ENCODE measurements at regions not wholly inside any gene's neighbourhood (a gene's known extent, or its start where the extent isn't known, plus 50 kb on each side); places are given as distances from the start of the nearest gene placed in this dataset.
A peak's percentile ranks its signal among the peaks of the same experiment; 100 is the strongest.

- H3K27ac Mint-ChIP-seq: no peak overlapping the region
- no peak for DNase-seq
- ChIA-PET CTCF (no interaction called here), POLR2A (no interaction called here)
- H3K4me3 Mint-ChIP-seq: no peak overlapping the region
- H3K9me3 Mint-ChIP-seq: no peaks in the 10 kb centered on the region
- H3K27me3 Mint-ChIP-seq: peaks cover 2% of the 10 kb centered on the region
- peaks cover 7% of the 10 kb centered on the region for H3K4me1 Mint-ChIP-seq
- H3K36me3 Mint-ChIP-seq (ENCODE audit: low read depth): no peaks in the 10 kb centered on the region
Observed at GRCh38 chr18:75127143-75128021, 81.6 kb downstream of the PTGR3 start.

- no peaks in the 10 kb centered on the region for H3K9me3 Mint-ChIP-seq
- no peaks in the 10 kb centered on the region for H3K36me3 Mint-ChIP-seq (ENCODE audit: low read depth)
- no peak for DNase-seq
- peaks cover 2% of the 10 kb centered on the region for H3K27me3 Mint-ChIP-seq
- peak overlapping the region; percentile 2 for H3K27ac Mint-ChIP-seq
- CTCF ChIA-PET: no interaction called here
- H3K4me3 Mint-ChIP-seq: no peak overlapping the region
- peaks cover 5% of the 10 kb centered on the region for H3K4me1 Mint-ChIP-seq
- POLR2A ChIA-PET: no interaction called here
Observed at GRCh38 chr18:75125382-75126331, 83.3 kb downstream of the PTGR3 start.

- ChIA-PET CTCF (no interaction called here), POLR2A (no interaction called here)
- H3K36me3 Mint-ChIP-seq (ENCODE audit: low read depth): no peaks in the 10 kb centered on the region
- no peak overlapping the region for H3K4me3 Mint-ChIP-seq
- no peaks in the 10 kb centered on the region for H3K9me3 Mint-ChIP-seq
- H3K27me3 Mint-ChIP-seq: peaks cover 2% of the 10 kb centered on the region
- no peak overlapping the region for H3K27ac Mint-ChIP-seq
- no peak for DNase-seq
- H3K4me1 Mint-ChIP-seq: peaks cover 5% of the 10 kb centered on the region
Observed at GRCh38 chr18:75124991-75125381, 84.0 kb downstream of the PTGR3 start.

GRCh38 chr18:75124551-75124950 lies 84.4 kb downstream of the PTGR3 start:
- Mint-ChIP-seq H3K4me1 (peaks cover 5% of the 10 kb centered on the region), H3K27me3 (peaks cover 2% of the 10 kb centered on the region), H3K27ac (no peak overlapping the region), H3K9me3 (no peaks in the 10 kb centered on the region), H3K4me3 (no peak overlapping the region), H3K36me3 (ENCODE audit: low read depth) (no peaks in the 10 kb centered on the region)
- DNase-seq: no peak
- ChIA-PET POLR2A (no interaction called here), CTCF (no interaction called here)

GRCh38 chr18:75123113-75123512 lies 85.8 kb downstream of the PTGR3 start:
- POLR2A ChIA-PET: no interaction called here
- Mint-ChIP-seq H3K27me3 (peaks cover 2% of the 10 kb centered on the region), H3K9me3 (no peaks in the 10 kb centered on the region), H3K4me1 (peaks cover 5% of the 10 kb centered on the region), H3K4me3 (no peak overlapping the region), H3K36me3 (ENCODE audit: low read depth) (no peaks in the 10 kb centered on the region), H3K27ac (no peak overlapping the region)
- CTCF ChIA-PET: no interaction called here
- no peak for DNase-seq

- DNase-seq: no peak
- Mint-ChIP-seq H3K27me3 (peaks cover 5% of the 10 kb centered on the region), H3K9me3 (no peaks in the 10 kb centered on the region), H3K4me1 (peaks cover 5% of the 10 kb centered on the region), H3K27ac (no peak overlapping the region), H3K36me3 (ENCODE audit: low read depth) (no peaks in the 10 kb centered on the region), H3K4me3 (no peak overlapping the region)
- POLR2A ChIA-PET: no interaction called here
- CTCF ChIA-PET: no interaction called here
Observed at GRCh38 chr18:75122334-75122958, 86.5 kb downstream of the PTGR3 start.

DNA sequence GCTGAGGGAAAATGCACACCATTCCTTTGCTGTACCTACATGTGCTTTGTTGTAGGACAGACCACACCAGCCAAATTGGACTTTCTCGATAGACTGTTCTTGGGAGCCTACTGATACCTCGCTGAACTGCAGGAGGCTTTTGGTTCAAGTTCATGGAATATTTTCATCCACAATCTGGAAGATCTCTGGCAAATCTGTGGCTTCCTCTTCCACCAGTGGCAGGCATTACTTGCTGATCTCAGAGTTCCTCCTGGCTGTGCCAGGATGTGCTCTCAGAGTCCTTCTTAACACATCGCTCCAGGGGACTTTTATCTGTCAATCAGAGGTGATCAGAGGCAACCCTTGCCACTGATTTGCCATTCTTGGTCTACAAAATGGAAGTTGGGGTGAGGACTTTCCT lies 87.7 kb downstream of the PTGR3 start:
- Mint-ChIP-seq H3K27ac (no peak overlapping the region), H3K36me3 (ENCODE audit: low read depth) (no peaks in the 10 kb centered on the region), H3K4me1 (peaks cover 3% of the 10 kb centered on the region), H3K27me3 (peaks cover 6% of the 10 kb centered on the region), H3K9me3 (no peaks in the 10 kb centered on the region), H3K4me3 (no peak overlapping the region)
- POLR2A ChIA-PET: no interaction called here
- CTCF ChIA-PET: no interaction called here
- no peak for DNase-seq

DNA sequence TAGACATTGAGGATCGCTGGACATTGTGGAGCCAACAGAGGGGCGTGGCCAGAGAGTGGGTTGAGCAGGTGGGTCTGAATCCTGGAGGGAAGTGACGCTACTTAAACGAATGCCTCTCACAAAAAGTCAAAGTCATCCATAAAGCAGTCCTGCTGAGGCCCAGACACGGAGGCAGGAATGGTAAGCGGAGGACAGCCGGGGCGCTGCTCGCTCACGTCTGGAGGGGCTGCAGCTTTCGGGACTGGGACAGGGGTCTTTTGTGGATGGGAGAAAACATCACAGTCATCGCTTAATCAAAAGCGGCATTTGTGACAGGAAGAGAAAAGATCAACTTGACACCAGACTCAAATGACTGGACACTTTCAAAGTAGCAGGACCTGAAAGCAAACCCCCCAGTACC lies 88.4 kb downstream of the PTGR3 start:
- POLR2A ChIA-PET: no interaction called here

GRCh38 chr18:75116809-75117208 lies 92.1 kb downstream of the PTGR3 start:
- H3K4me3 Mint-ChIP-seq: no peak overlapping the region
- H3K9me3 Mint-ChIP-seq: no peaks in the 10 kb centered on the region
- no peaks in the 10 kb centered on the region for H3K4me1 Mint-ChIP-seq
- ChIA-PET POLR2A (no interaction called here), CTCF (no interaction called here)
- H3K36me3 Mint-ChIP-seq (ENCODE audit: low read depth): no peaks in the 10 kb centered on the region
- no peak for DNase-seq
- H3K27me3 Mint-ChIP-seq: peaks cover 4% of the 10 kb centered on the region
- no peak overlapping the region for H3K27ac Mint-ChIP-seq

More for the DNA sequence above, 88.4 kb downstream of the PTGR3 start:
- CTCF ChIA-PET: interaction anchor here (1.2 kb wide), 1 partner anchor 13 kb away, joined by 4 read pairs; no protein-coding TSS in a partner anchor
- H3K36me3 Mint-ChIP-seq (ENCODE audit: low read depth): no peaks in the 10 kb centered on the region
- no peaks in the 10 kb centered on the region for H3K4me1 Mint-ChIP-seq
- H3K9me3 Mint-ChIP-seq: no peaks in the 10 kb centered on the region
- no peak overlapping the region for H3K4me3 Mint-ChIP-seq
- no peak overlapping the region for H3K27ac Mint-ChIP-seq
- peaks cover 4% of the 10 kb centered on the region for H3K27me3 Mint-ChIP-seq
- no peak for DNase-seq

DNA sequence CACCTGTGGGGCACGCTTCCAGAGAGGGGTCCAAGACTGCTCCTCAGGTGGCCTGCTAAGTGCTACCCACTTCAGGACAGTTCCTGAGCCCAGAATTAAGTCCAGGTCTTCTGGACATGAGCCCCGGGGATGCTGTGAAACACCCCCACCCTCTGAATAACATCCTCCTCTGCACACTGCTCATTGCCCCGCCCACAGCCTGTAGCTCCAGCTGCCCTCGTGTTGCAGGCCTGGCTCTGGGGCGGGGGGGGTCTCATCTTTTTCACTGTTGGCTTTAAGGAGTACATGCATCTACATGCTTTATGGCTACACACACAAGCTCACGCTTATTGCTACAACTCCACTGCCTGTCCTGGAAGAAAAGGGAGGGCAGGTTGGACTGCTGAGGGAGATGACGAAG lies 92.8 kb downstream of the PTGR3 start:
- H3K4me1 Mint-ChIP-seq: no peaks in the 10 kb centered on the region
- H3K9me3 Mint-ChIP-seq: no peaks in the 10 kb centered on the region
- POLR2A ChIA-PET: interaction anchor here (0.6 kb wide), 1 partner anchor 9 kb away, joined by 3 read pairs; no protein-coding TSS in a partner anchor
- peaks cover 4% of the 10 kb centered on the region for H3K27me3 Mint-ChIP-seq
- no peak overlapping the region for H3K27ac Mint-ChIP-seq
- CTCF ChIA-PET: no interaction called here
- no peak overlapping the region for H3K4me3 Mint-ChIP-seq
- no peaks in the 10 kb centered on the region for H3K36me3 Mint-ChIP-seq (ENCODE audit: low read depth)
- no peak for DNase-seq

GRCh38 chr18:75115514-75115913 lies 93.4 kb downstream of the PTGR3 start:
- Mint-ChIP-seq H3K4me3 (no peak overlapping the region), H3K27me3 (peaks cover 4% of the 10 kb centered on the region), H3K9me3 (no peaks in the 10 kb centered on the region), H3K4me1 (no peaks in the 10 kb centered on the region), H3K27ac (no peak overlapping the region), H3K36me3 (ENCODE audit: low read depth) (no peaks in the 10 kb centered on the region)
- ChIA-PET POLR2A (no interaction called here), CTCF (no interaction called here)
- DNase-seq: no peak

Measured in activated CD4-positive, alpha-beta T cell treated with anti-CD3 and anti-CD28 coated beads, Interleukin-2, amount 10 ng/mL, durations not matched to agents 7 days and 5 days (primary cell).